ENCODE measurements at regions not wholly inside any gene's neighbourhood (a gene's known extent, or its start where the extent isn't known, plus 50 kb on each side); places are given as distances from the start of the nearest gene placed in this dataset.

- TF ChIP-seq CTCF (IDR thresholded peaks at IDR 0.05 in 8 of 11, conservative IDR thresholded peaks at IDR 0.05 in 3 of 11): peak in 2 of 11 experiments; percentile 13 to 14
- no peak for TF ChIP-seq POLR2A (IDR thresholded peaks at IDR 0.05)
Observed at GRCh38 chr1:101474039-101474665, 237.3 kb downstream of the S1PR1 start.
